Activated T-helper 1 cell treated with anti-CD3 and anti-CD28 coated beads, Interleukin-12 subunit alpha, Interleukin-12 subunit beta, Interleukin-2, Interleukin-4 antibody, amounts not matched to agents 30 ng/mL and 10 ng/mL and 1 ng/mL, durations not matched to agents 14 hours and 24 hours and 36 hours (primary cell): ENCODE measurements at regions not wholly inside any gene's neighbourhood (a gene's known extent, or its start where the extent isn't known, plus 50 kb on each side); places are given as distances from the start of the nearest gene placed in this dataset.

ENCODE experiments used
- DNase-seq: peaks from one replicate; pipeline ENCODE4 v3.0.0; 2021; ENCODE audit warnings: low spot score
- H3K27ac Mint-ChIP-seq: one replicate; pipeline ENCODE4 v1.8.0; 2021; ENCODE audit warnings: mild to moderate bottlenecking, mixed read lengths
- H3K27me3 Mint-ChIP-seq: one replicate; pipeline ENCODE4 v1.8.0; 2022; ENCODE audit warnings: mild to moderate bottlenecking, moderate library complexity, mixed read lengths; ENCODE audit not compliant: insufficient read depth
- H3K36me3 Mint-ChIP-seq: one replicate; pipeline ENCODE4 v1.8.0; 2021; ENCODE audit warnings: low read depth, mixed read lengths
- H3K4me1 Mint-ChIP-seq: one replicate; pipeline ENCODE4 v1.8.0; 2021; ENCODE audit warnings: low read depth, mixed read lengths
- H3K4me3 Mint-ChIP-seq: one replicate; pipeline ENCODE4 v1.8.0; 2021; ENCODE audit warnings: mild to moderate bottlenecking, moderate library complexity, mixed read lengths
- H3K9me3 Mint-ChIP-seq: one replicate; pipeline ENCODE4 v1.8.0; 2021; ENCODE audit warnings: mixed read lengths
- intact Hi-C: fragments of 100-400 bp; cut with micrococcal nuclease; formaldehyde crosslinking; loops from one replicate; pipeline ENCODE4 v1.15.1; 2024

DNA sequence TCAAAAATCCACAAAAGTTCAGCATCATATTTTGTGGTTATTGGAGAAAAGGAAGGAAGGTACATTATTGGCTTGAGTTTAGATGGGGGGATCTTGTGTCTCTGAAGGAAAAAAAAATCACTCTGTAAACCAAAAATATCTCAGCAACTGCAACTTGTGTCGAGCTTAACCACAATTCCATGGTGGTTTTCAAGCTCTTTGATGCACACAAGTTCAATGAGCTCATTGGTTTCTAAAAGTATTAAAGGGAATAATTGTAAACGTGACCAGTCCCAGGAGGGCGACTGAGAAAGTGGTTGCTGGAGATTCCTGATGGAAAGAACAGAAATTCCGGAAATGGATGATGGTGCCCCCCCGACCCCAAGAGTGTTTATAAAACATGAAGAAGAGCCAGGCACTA, 173.8 kb downstream of the PSAT1 start:
- Mint-ChIP-seq H3K4me3 (no peak overlapping the region), H3K27ac (no peak overlapping the region), H3K4me1 (no peaks in the 10 kb centered on the region), H3K9me3 (no peaks in the 10 kb centered on the region), H3K36me3 (no peaks in the 10 kb centered on the region), H3K27me3 (peaks cover 6% of the 10 kb centered on the region)
- DNase-seq = no peak
- intact Hi-C loops = no loop called here

DNA sequence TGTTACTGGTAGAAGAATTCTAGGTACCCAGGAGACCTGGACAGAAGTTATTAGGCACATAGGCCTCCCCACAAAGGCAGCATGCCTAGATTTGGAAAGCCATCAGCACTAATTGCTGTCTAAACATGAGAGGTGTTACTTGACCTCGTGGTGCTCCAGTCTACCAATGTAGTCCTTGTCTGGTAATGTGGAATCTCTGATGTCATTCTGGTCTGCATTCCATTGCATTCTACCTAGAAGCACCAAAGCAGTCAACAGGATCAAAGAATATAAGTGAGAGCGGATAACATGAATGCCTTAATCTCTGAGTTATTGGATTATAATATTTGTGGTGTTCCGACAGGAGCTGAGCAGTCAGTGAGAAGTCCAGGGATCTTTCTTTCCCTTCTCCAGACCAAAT, 175.2 kb downstream of the PSAT1 start:
- Mint-ChIP-seq H3K4me1 (no peaks in the 10 kb centered on the region), H3K27me3 (peaks cover 6% of the 10 kb centered on the region), H3K4me3 (no peak overlapping the region), H3K27ac (no peak overlapping the region), H3K9me3 (no peaks in the 10 kb centered on the region), H3K36me3 (no peaks in the 10 kb centered on the region)
- no peak for DNase-seq
- intact Hi-C loops = no loop called here

DNA sequence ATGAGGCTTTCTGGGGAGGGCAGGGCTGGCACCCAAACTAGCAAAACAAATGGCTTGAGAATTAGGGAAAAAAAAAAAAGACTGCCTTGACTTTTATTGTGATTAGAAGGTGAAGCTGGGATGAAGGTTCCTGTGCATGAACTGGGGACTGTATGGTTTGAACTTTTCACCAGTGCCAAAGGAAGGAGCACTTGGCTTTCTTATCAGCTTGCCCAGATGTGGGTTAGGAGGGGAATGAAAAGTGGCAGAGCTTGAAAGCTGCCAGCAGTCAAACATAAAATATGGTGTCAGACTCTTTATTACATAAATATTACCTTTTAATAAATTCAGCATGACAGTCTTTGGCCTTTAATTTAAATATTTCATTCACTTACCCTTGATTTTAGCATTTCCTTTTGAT, 182.5 kb downstream of the PSAT1 start:
- H3K36me3 Mint-ChIP-seq = no peaks in the 10 kb centered on the region
- no peak overlapping the region for H3K4me3 Mint-ChIP-seq
- no peaks in the 10 kb centered on the region for H3K27me3 Mint-ChIP-seq
- H3K27ac Mint-ChIP-seq = no peak overlapping the region
- no peak for DNase-seq
- H3K9me3 Mint-ChIP-seq = peaks cover 5% of the 10 kb centered on the region
- H3K4me1 Mint-ChIP-seq = no peaks in the 10 kb centered on the region
- intact Hi-C loops = no loop called here

DNA sequence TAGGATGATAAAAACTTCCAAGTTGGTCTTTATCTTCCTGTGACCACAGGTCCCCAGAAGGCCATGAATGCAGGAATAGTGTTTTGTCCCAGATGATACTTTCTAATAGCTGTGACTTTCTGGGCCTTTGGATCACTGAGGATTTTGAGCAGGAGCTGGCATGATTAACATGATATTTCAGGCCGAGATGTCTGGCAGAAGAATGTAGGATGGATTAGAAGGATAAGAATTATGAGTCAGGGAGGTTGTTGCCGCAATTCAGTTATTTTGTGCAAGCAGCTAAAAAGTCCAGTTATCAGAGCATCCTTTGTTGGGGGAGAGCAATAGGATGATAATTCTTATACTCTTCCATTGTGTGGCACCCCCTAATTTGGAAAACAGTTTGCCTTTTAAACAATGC, 189.7 kb downstream of the PSAT1 start:
- H3K27me3 Mint-ChIP-seq = peaks cover 2% of the 10 kb centered on the region
- H3K4me3 Mint-ChIP-seq = no peak overlapping the region
- intact Hi-C loops = no loop called here
- H3K27ac Mint-ChIP-seq = no peak overlapping the region
- H3K9me3 Mint-ChIP-seq = peaks cover 5% of the 10 kb centered on the region
- no peaks in the 10 kb centered on the region for H3K4me1 Mint-ChIP-seq
- H3K36me3 Mint-ChIP-seq = no peaks in the 10 kb centered on the region
- DNase-seq = no peak

DNA sequence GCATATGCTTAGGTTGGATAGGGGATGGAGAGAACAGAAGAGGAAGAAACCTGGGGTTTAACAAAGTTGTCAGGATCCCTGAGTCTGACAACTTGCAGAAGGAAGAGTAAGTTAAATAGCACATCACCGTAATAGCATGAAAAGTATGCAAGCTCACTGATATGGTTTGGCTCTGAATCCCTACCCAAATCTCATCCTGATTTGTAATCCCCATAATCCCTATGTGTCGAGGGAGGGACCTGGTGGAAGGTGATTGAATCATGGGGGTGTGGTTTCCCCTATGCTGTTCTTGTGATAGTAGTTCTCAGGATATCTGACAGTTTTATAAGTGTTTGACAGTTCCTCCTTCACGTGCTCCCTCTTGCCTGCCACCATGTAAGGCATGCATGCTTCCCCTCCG, 193.3 kb downstream of the PSAT1 start:
- no peak overlapping the region for H3K4me3 Mint-ChIP-seq
- no peaks in the 10 kb centered on the region for H3K9me3 Mint-ChIP-seq
- DNase-seq = no peak
- intact Hi-C loops = no loop called here
- H3K4me1 Mint-ChIP-seq = no peaks in the 10 kb centered on the region
- peaks cover 1% of the 10 kb centered on the region for H3K27me3 Mint-ChIP-seq
- H3K36me3 Mint-ChIP-seq = no peaks in the 10 kb centered on the region
- H3K27ac Mint-ChIP-seq = no peak overlapping the region

DNA sequence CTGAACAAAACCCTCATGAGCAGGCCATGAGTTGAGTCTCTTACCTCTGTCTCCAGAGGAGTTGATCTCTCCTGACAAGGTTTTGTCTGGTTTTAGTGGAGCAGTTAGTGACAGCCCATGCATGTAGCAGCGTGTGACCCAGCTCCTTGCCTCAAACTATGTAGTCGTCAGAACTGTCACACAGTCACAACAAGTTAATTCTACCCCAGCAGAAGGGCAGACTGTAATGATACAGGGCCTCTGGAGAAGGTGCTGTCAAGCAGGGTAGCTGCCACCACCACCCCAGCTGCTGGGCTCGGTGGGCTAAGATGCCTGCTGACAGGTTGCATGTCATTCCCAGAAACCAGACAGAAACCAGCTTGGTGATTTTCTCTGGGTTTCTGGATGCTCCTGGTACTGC, 194.5 kb downstream of the PSAT1 start:
- no peak overlapping the region for H3K4me3 Mint-ChIP-seq
- H3K9me3 Mint-ChIP-seq = no peaks in the 10 kb centered on the region
- no peak for DNase-seq
- H3K4me1 Mint-ChIP-seq = no peaks in the 10 kb centered on the region
- no peaks in the 10 kb centered on the region for H3K27me3 Mint-ChIP-seq
- H3K27ac Mint-ChIP-seq = no peak overlapping the region
- no peaks in the 10 kb centered on the region for H3K36me3 Mint-ChIP-seq
- intact Hi-C loops = no loop called here

DNA sequence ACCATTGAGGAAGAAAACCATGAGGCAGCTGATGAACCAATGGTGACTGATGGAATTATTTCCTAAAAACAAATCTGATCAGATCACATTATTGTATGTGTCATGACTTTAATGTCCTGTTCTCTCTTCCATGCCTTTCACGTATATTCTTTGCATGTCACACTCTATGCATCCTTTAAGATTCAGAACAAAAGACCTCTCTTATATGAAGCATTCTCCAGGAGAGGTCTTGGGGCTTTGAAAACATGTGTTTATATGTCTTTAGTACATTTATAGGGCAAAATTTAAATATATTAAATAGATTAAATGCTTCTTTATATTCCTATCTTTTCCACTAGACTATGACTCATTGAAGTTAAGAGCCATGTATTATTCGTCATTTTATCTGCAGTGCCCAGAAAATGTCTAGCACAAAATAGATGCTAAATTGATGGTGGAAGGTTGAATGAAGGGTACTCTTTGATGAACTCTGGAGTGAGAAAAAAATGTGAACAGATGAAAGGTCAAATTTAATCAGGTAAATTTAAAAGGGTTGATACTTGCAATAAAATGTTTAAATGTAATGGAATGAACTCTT, 196.3 kb downstream of the PSAT1 start:
- Mint-ChIP-seq H3K4me1 (no peaks in the 10 kb centered on the region), H3K9me3 (no peaks in the 10 kb centered on the region), H3K27me3 (no peaks in the 10 kb centered on the region), H3K27ac (no peak overlapping the region), H3K36me3 (no peaks in the 10 kb centered on the region), H3K4me3 (no peak overlapping the region)
- DNase-seq = no peak
- intact Hi-C loops = no loop called here

DNA sequence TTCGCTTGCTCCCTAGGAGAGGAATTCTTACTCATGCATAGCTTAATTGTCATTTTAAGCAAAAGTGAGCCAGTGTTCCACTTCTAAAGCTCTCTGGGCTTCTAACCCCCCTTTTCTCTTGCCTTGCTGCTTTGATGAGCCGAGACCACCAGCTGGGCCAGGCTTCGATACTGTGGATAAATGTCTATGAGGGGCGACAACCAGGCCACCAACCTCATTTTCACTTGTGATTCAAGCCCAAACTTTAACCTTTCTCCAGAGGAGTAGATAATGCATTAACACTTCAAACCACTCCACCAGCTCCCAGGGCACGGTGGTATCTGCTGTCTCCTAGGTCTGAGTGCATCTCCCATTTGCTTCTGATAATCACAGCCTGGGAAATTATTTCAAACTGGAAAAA, 205.6 kb downstream of the PSAT1 start:
- no peak overlapping the region for H3K4me3 Mint-ChIP-seq
- intact Hi-C loops = no loop called here
- no peak for DNase-seq
- no peaks in the 10 kb centered on the region for H3K4me1 Mint-ChIP-seq
- no peak overlapping the region for H3K27ac Mint-ChIP-seq
- H3K27me3 Mint-ChIP-seq = no peaks in the 10 kb centered on the region
- no peaks in the 10 kb centered on the region for H3K9me3 Mint-ChIP-seq
- no peaks in the 10 kb centered on the region for H3K36me3 Mint-ChIP-seq

DNA sequence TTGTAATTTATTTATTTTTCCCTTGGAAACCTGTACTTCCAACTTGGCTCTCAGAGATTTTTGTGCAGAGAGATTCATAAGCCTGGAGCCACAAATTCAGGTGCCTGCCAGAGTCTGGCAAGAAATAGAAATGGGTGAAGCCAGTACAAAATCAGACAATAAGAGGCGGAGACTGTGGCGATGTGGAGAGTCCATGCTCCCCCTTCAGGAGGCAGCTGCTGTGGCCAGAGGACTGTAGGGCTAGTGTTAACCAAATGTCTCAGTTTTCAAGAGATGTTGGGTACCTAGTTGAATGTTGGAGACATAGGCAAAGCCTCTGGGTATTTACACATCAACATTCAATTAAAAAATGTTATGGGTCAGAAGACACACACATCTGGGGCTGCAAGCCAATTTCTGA, 208.6 kb downstream of the PSAT1 start:
- no peaks in the 10 kb centered on the region for H3K9me3 Mint-ChIP-seq
- no peak overlapping the region for H3K27ac Mint-ChIP-seq
- no peak for DNase-seq
- H3K4me3 Mint-ChIP-seq = no peak overlapping the region
- no peaks in the 10 kb centered on the region for H3K4me1 Mint-ChIP-seq
- no peaks in the 10 kb centered on the region for H3K27me3 Mint-ChIP-seq
- no peaks in the 10 kb centered on the region for H3K36me3 Mint-ChIP-seq
- intact Hi-C loops = no loop called here

DNA sequence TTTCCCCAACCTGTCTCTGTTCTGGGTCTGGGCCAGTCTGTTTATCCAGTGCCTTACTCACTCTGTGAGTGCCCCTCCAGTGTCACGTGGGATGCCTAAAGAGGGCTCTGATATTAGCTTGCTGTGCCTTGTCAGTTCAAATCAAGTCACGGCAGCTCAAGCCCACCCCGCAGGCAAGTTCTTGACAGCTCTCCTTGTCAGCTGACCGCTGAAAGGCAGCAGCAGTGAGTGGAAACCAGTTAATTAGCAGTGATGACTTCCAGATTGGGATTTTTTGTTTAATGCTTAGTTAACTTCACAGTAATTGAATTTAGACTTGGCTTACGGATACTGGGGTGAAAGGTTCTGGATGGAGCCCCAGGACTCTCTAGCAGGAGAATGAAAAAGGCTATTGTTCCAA, 210.1 kb downstream of the PSAT1 start:
- H3K27ac Mint-ChIP-seq = no peak overlapping the region
- no peak for DNase-seq
- no peak overlapping the region for H3K4me3 Mint-ChIP-seq
- no peaks in the 10 kb centered on the region for H3K4me1 Mint-ChIP-seq
- H3K36me3 Mint-ChIP-seq = no peaks in the 10 kb centered on the region
- intact Hi-C loops = no loop called here
- no peaks in the 10 kb centered on the region for H3K27me3 Mint-ChIP-seq
- no peaks in the 10 kb centered on the region for H3K9me3 Mint-ChIP-seq

DNA sequence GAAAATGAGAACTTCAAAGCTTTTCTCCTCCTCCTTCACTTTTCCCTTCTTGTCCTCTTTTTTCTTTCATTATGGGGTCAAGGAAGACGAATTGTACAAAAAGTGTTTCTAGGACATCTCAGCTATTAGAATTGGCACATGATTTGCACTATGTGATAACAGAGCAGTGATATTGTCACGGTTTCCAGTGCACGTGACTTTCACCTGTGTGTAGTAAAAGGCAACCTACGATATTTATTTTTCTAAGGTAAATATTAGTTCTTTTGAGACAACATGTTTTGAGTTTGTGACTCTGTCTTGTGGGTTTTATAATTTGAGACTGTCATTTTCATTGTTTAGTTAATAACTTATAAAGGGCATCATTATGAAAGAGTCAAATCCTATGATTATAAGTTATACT, 213.1 kb downstream of the PSAT1 start:
- Mint-ChIP-seq H3K4me3 (no peak overlapping the region), H3K27ac (no peak overlapping the region), H3K27me3 (no peaks in the 10 kb centered on the region), H3K9me3 (peaks cover 3% of the 10 kb centered on the region), H3K4me1 (no peaks in the 10 kb centered on the region), H3K36me3 (no peaks in the 10 kb centered on the region)
- intact Hi-C loops = no loop called here
- no peak for DNase-seq

DNA sequence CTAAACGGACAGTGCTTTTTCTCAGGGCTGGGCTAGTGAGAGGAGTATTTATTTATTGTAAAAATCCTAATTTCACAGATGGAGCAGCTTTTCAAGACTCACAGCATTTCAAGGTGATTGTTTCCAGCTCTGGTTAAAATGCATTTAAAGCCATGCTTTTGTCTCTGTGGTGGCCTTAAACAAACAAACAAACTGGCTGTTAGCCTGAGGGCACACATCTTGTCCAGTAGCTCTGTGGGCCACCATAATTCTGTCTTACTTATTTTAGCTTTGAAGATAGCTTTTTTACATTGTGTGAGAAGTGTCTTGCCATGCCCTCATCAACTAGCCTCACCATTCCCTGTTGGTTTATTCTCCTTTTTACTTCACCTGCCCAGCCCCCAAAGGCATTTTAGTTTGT, 218.2 kb downstream of the PSAT1 start:
- H3K27ac Mint-ChIP-seq = no peak overlapping the region
- H3K9me3 Mint-ChIP-seq = peaks cover 3% of the 10 kb centered on the region
- H3K36me3 Mint-ChIP-seq = no peaks in the 10 kb centered on the region
- no peak overlapping the region for H3K4me3 Mint-ChIP-seq
- H3K4me1 Mint-ChIP-seq = no peaks in the 10 kb centered on the region
- no peaks in the 10 kb centered on the region for H3K27me3 Mint-ChIP-seq
- intact Hi-C loops = no loop called here
- no peak for DNase-seq

DNA sequence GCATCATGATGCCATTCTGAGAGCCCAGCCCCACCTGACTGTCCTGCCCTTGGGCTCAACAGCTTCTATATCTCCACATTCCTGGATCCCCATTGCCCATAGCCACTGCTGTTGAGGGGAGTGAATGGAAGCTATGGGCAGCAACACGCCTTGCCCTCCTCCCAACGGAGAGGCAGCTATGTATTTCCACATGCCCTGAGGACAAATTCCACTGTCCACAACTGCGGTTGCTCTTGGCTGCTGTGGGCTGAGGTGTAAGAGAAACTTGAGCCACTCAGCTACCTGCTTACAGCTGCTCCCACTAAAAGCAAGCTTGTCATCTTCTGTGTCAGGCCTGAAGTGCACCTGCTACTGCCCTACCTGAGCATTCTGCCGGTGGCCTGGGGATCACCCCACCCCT, 222.9 kb downstream of the PSAT1 start:
- intact Hi-C loops = no loop called here
- Mint-ChIP-seq H3K27me3 (peaks cover 1% of the 10 kb centered on the region), H3K4me1 (no peaks in the 10 kb centered on the region), H3K4me3 (no peak overlapping the region), H3K9me3 (peaks cover 16% of the 10 kb centered on the region), H3K36me3 (no peaks in the 10 kb centered on the region), H3K27ac (no peak overlapping the region)
- no peak for DNase-seq

DNA sequence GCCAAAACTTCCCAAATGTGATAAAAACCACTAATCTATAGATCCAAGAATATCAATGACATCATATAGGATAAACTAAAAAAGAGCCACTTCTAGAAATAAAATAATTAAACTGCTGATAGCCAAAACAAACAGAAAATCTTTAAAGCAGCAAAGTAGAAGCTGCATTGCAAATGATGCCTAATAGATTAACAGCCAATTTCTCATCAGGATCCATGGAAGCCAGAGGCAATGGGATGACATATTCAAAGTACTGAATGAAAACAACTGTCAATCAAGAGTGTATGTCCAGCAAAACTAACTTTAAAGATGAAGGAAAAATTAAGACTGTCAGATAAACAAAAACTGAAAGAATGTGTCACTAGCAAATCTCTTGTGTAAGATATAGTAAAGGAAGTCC, 224.8 kb downstream of the PSAT1 start:
- intact Hi-C loops = no loop called here
- H3K27ac Mint-ChIP-seq = no peak overlapping the region
- H3K4me1 Mint-ChIP-seq = no peaks in the 10 kb centered on the region
- H3K36me3 Mint-ChIP-seq = no peaks in the 10 kb centered on the region
- H3K9me3 Mint-ChIP-seq = peaks cover 16% of the 10 kb centered on the region
- H3K4me3 Mint-ChIP-seq = no peak overlapping the region
- no peak for DNase-seq
- peaks cover 1% of the 10 kb centered on the region for H3K27me3 Mint-ChIP-seq
